MCF 10A (cell line): ENCODE measurements at regions not wholly inside any gene's neighbourhood (a gene's known extent, or its start where the extent isn't known, plus 50 kb on each side); places are given as distances from the start of the nearest gene placed in this dataset.
"Not testable (repeated sequence)": the region's sequence is repeated elsewhere in the genome, so short reads cannot be mapped to it uniquely, and the experiment has no call there.

Experiments used
- BruUV-seq: library from RNA; stranded (reverse); fragments of 400-500 nt; replicated peaks from 2 replicates; lab custom pipeline; 2021; lab: Mats Ljungman, UMichigan
- CTCF ChIA-PET: fragments of 300-600 bp; sonication (Branson Sonifier 250); formaldehyde crosslinking; extraction: SDS; loops from one replicate; lab custom pipeline; 2021; ENCODE audit warnings: antibody characterized with exemption, inconsistent platforms; lab: Yijun Ruan, JAX
- POLR2A ChIA-PET: fragments of 300-600, 350-650 bp; sonication (Branson Sonifier 250); formaldehyde crosslinking; extraction: SDS; loops from one replicate; lab custom pipeline; 2020; ENCODE audit warnings: antibody characterized with exemption, inconsistent platforms; lab: Yijun Ruan, JAX
- DNase-seq: peaks from one replicate; pipeline ENCODE4 v3.0.0-alpha.2; 2018; ENCODE audit not compliant: unreplicated experiment
- H3K27ac Mint-ChIP-seq: one replicate; pipeline ENCODE4 v1.8.0; 2022; ENCODE audit warnings: mild to moderate bottlenecking, low read depth, mixed read lengths; ENCODE audit not compliant: unreplicated experiment
- H3K27me3 Mint-ChIP-seq: one replicate; pipeline ENCODE4 v1.8.0; 2022; ENCODE audit warnings: mixed read lengths; ENCODE audit not compliant: insufficient read depth, unreplicated experiment
- H3K36me3 Mint-ChIP-seq: one replicate; pipeline ENCODE4 v1.8.0; 2022; ENCODE audit warnings: mild to moderate bottlenecking, moderate library complexity, mixed read lengths; ENCODE audit not compliant: insufficient read depth, unreplicated experiment
- H3K4me1 Mint-ChIP-seq: one replicate; pipeline ENCODE4 v1.8.0; 2022; ENCODE audit warnings: mixed read lengths; ENCODE audit not compliant: insufficient read depth, unreplicated experiment
- H3K4me3 Mint-ChIP-seq: one replicate; pipeline ENCODE4 v1.8.0; 2022; ENCODE audit warnings: mild to moderate bottlenecking, moderate library complexity, mixed read lengths; ENCODE audit not compliant: unreplicated experiment
- H3K9me3 Mint-ChIP-seq: one replicate; pipeline ENCODE4 v1.8.0; 2022; ENCODE audit warnings: mixed read lengths; ENCODE audit not compliant: unreplicated experiment
- intact Hi-C: fragments of 100-400 bp; cut with micrococcal nuclease; formaldehyde crosslinking; loops from 2 replicates; pipeline ENCODE4 v1.14.1; 2022
- TF ChIP-seq, protein P1 (sequence below): fragments of 200-600 bp; IDR thresholded peaks from one replicate; pipeline ENCODE4 v1.8.0; 2022; ENCODE audit warnings: antibody characterized with exemption, mild to moderate bottlenecking; ENCODE audit not compliant: unreplicated experiment

DNA sequence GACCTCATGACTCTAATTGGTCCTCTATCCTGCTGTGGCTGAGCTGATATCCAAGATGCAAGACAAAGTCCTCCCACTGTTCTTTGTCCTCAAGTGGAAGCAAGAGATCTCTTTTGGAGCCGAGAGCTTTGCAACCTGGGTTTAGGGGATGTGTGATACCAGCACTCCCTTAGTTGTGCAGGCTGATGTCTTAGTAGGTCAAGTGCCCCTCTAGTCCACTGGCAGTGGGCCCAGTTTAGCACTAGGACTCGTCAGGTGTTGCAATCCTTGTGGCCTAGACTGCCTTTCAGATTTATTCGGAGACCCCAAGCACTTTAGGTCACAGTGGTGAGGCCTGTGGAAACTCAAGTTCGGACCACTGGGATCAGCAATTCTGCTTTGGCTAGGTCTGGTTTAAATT is 64.0 kb downstream of the GPRASP3 start:
- Mint-ChIP-seq H3K4me1 (no peaks in the 10 kb centered on the region), H3K27me3 (peaks cover 42% of the 10 kb centered on the region), H3K9me3 (peaks cover 19% of the 10 kb centered on the region), H3K36me3 (peaks cover 6% of the 10 kb centered on the region), H3K27ac (no peak overlapping the region), H3K4me3 (no peak overlapping the region)
- BruUV-seq = no TSS peak
- ChIA-PET CTCF (interaction anchor here (0.6 kb wide), 1 partner anchor 58 kb away, joined by 3 read pairs; no protein-coding TSS in a partner anchor), POLR2A (no interaction called here)
- DNase-seq = no peak
- intact Hi-C loops = no loop called here
- TF ChIP-seq, protein P1, sequence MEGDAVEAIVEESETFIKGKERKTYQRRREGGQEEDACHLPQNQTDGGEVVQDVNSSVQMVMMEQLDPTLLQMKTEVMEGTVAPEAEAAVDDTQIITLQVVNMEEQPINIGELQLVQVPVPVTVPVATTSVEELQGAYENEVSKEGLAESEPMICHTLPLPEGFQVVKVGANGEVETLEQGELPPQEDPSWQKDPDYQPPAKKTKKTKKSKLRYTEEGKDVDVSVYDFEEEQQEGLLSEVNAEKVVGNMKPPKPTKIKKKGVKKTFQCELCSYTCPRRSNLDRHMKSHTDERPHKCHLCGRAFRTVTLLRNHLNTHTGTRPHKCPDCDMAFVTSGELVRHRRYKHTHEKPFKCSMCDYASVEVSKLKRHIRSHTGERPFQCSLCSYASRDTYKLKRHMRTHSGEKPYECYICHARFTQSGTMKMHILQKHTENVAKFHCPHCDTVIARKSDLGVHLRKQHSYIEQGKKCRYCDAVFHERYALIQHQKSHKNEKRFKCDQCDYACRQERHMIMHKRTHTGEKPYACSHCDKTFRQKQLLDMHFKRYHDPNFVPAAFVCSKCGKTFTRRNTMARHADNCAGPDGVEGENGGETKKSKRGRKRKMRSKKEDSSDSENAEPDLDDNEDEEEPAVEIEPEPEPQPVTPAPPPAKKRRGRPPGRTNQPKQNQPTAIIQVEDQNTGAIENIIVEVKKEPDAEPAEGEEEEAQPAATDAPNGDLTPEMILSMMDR = no peak

DNA sequence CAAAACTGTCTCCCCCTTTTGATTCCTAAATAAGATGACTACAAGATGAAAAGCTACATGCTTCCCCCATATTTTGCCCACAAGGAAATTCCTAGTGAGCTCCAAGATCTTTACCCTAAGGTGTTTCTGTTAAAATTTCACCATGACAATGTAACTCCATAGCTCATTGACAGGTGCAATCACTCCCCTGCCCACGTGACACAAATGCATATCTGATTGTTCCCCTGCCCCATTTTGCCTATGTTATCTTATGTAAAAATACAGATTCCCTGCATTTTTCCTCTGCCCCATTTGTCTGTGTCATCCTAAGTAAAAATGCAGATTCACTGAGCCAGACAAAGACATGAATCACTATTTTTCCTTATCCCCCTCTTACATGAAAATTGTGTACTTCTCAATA is 66.7 kb downstream of the GPRASP3 start:
- CTCF ChIA-PET = no interaction called here
- DNase-seq = no peak
- peaks cover 4% of the 10 kb centered on the region for H3K9me3 Mint-ChIP-seq
- POLR2A ChIA-PET = no interaction called here
- no peak overlapping the region for H3K27ac Mint-ChIP-seq
- BruUV-seq = no TSS peak
- TF ChIP-seq, protein P1 = no peak
- H3K27me3 Mint-ChIP-seq = peaks cover 31% of the 10 kb centered on the region
- peaks cover 6% of the 10 kb centered on the region for H3K36me3 Mint-ChIP-seq
- H3K4me3 Mint-ChIP-seq = no peak overlapping the region
- H3K4me1 Mint-ChIP-seq = no peaks in the 10 kb centered on the region
- intact Hi-C loops = no loop called here

GRCh38 chrX:102808336-102808735 is 87.8 kb downstream of the GPRASP3 start:
- no peak overlapping the region for H3K27ac Mint-ChIP-seq
- intact Hi-C loops = no loop called here
- H3K4me1 Mint-ChIP-seq = no peaks in the 10 kb centered on the region
- no TSS peak for BruUV-seq
- no peak overlapping the region for H3K4me3 Mint-ChIP-seq
- ChIA-PET POLR2A (no interaction called here), CTCF (interaction anchor here (0.7 kb wide), 1 partner anchor 18 kb away, joined by 3 read pairs; no protein-coding TSS in a partner anchor)
- TF ChIP-seq, protein P1 = no peak
- DNase-seq = no peak
- H3K9me3 Mint-ChIP-seq = no peaks in the 10 kb centered on the region
- H3K27me3 Mint-ChIP-seq = no peaks in the 10 kb centered on the region
- H3K36me3 Mint-ChIP-seq = no peaks in the 10 kb centered on the region

DNA sequence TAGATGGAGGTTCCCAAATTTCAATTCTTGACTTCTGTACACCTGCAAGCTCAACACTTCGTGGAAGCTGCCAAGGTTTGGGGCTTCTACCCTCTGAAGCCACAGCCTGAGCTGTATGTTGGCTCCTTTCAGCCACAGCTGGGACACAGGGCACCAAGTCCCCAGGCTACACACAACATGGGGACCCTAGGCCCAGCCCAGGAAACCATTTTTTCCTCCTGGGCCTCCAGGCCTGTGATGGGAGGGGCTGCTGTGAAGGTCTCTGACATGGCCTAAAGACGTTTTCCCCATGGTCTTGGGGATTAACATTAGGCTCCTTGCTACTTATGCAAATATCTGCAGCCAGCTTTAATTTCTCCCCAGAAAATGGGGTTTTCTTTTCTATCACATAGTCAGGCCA is 97.7 kb downstream of the GPRASP3 start:
- BruUV-seq, POLR2A ChIA-PET, intact Hi-C loops: not testable (repeated sequence)

More for the DNA sequence above, 97.7 kb downstream of the GPRASP3 start:
- CTCF ChIA-PET = interaction anchor here (0.7 kb wide), 1 partner anchor 196 kb away, joined by 3 read pairs; no protein-coding TSS in a partner anchor
- DNase-seq, H3K4me1 Mint-ChIP-seq, H3K9me3 Mint-ChIP-seq, H3K4me3 Mint-ChIP-seq, H3K27ac Mint-ChIP-seq, H3K36me3 Mint-ChIP-seq: not testable (repeated sequence)
- peaks cover 12% of the 10 kb centered on the region for H3K27me3 Mint-ChIP-seq
